OCI-LY1 (cell line): ENCODE measurements at regions not wholly inside any gene's neighbourhood (a gene's known extent, or its start where the extent isn't known, plus 50 kb on each side); places are given as distances from the start of the nearest gene placed in this dataset.

ENCODE experiments used
- CTCF ChIP-seq: fragments of 200-600 bp; sonication (generic), shearing (Covaris generic); IDR thresholded peaks from 2 replicates; pipeline ENCODE4 v1.5.1; 2017; ENCODE audit warnings: mild to moderate bottlenecking, antibody characterized with exemption, low read length, moderate library complexity, mixed read lengths
- EZH2 ChIP-seq: fragments of 200-600 bp; sonication (generic), shearing (Covaris generic); IDR thresholded peaks from 2 replicates; pipeline ENCODE4 v1.8.0; 2017; ENCODE audit warnings: borderline replicate concordance, mixed run types, mild to moderate bottlenecking, antibody characterized with exemption, low read length, moderate library complexity, mixed read lengths

DNA sequence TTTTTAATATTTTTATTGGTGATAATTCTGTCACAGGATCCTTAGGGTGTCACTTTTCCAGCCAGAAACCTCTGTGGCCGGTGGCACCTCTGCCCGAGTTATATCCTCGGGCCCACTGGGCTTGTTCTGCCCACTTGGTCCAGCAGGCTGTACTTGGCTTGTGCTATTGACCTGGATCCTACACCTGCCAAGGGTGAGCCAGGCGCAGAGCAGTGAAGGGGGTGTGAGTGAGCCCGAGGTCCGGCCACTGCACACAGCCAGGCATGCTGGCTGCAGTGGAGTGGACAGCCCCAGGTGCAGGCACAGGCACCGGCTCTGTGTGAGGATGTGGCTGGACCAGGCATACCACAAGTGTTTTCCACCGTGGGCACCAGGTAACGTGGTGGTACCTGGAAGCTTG, 54.7 kb upstream of the NUDT6 start:
- TF ChIP-seq CTCF (no peak), EZH2 (no peak)
